A549 (cell line): ENCODE measurements at regions not wholly inside any gene's neighbourhood (a gene's known extent, or its start where the extent isn't known, plus 50 kb on each side); places are given as distances from the start of the nearest gene placed in this dataset.

Experiments
- CTCF ChIP-seq: fragments of >200 bp; sonication (Bioruptor Twin); formaldehyde crosslinking; IDR thresholded peaks from 3 replicates; pipeline ENCODE4 v1.5.1; 2016
- EP300 ChIP-seq, 2 experiments: fragments of >200 bp; sonication (Bioruptor Twin); formaldehyde crosslinking; IDR thresholded peaks; 2 replicates in 1 of 2; 3 replicates in 1 of 2; pipeline ENCODE4 v1.6.1; 2016 to 2017

GRCh38 chr2:220764171-220764570 lies 807.9 kb downstream of the EPHA4 start:
- TF ChIP-seq CTCF (no peak), EP300 (IDR thresholded peaks at IDR 0.05) (no peak)
